H1 (cell line): ENCODE measurements at regions not wholly inside any gene's neighbourhood (a gene's known extent, or its start where the extent isn't known, plus 50 kb on each side); places are given as distances from the start of the nearest gene placed in this dataset.

Experiments used
- CTBP2 ChIP-seq: IDR thresholded peaks from 2 replicates; pipeline ENCODE4 v1.7.0; 2011; ENCODE audit warnings: borderline replicate concordance, mild to moderate bottlenecking, moderate library complexity, mixed read lengths, low read length; ENCODE audit not compliant: insufficient read depth, insufficient read length
- CTCF ChIP-seq, 3 experiments: IDR thresholded peaks; 1 replicate in 2 of 3; 2 replicates in 1 of 3; pipeline versions ENCODE4 v1.5.1 to v1.6.1; 2011; ENCODE audit warnings: low read length in 3 of 3, mild to moderate bottlenecking in 3 of 3, inconsistent platforms in 2 of 3, low read depth in 1 of 3, moderate library complexity in 1 of 3; ENCODE audit not compliant: insufficient read depth in 1 of 3; ENCODE audit errors: control extremely low read depth in 1 of 3
- GABPA ChIP-seq: IDR thresholded peaks from 2 replicates; pipeline ENCODE4 v1.6.1; 2011; ENCODE audit warnings: mild to moderate bottlenecking, low read length, moderate library complexity, borderline replicate concordance; ENCODE audit not compliant: insufficient read depth
- JUN ChIP-seq: IDR thresholded peaks from 2 replicates; pipeline ENCODE4 v1.6.1; 2011; ENCODE audit warnings: low read depth, mild to moderate bottlenecking, improper control_type of control experiment, low read length
- NANOG ChIP-seq: IDR thresholded peaks from 2 replicates; pipeline ENCODE4 v1.6.1; 2011; ENCODE audit warnings: low read length, low read depth, mild to moderate bottlenecking, inconsistent platforms; ENCODE audit not compliant: insufficient read depth, poor library complexity, severe bottlenecking

- TF ChIP-seq GABPA (no peak), CTBP2 (no peak), JUN (no peak), CTCF (IDR thresholded peaks at IDR 0.05; ENCODE audit: control extremely low read depth in 1 of 3, insufficient read depth in 1 of 3, low read depth in 1 of 3, low read length in 3 of 3) (no peak), NANOG (no peak)
- TF ChIP-seq, all 59 proteins: peak for 0
These were observed 516.6 kb downstream of the SLITRK1 start (continued) for GRCh38 chr13:83365723-83366122.
